Ureter (tissue), 1 donor: ENCODE measurements at regions not wholly inside any gene's neighbourhood (a gene's known extent, or its start where the extent isn't known, plus 50 kb on each side); places are given as distances from the start of the nearest gene placed in this dataset.
"Not testable (repeated sequence)": the region's sequence is repeated elsewhere in the genome, so short reads cannot be mapped to it uniquely, and the experiment has no call there.

Experiments
- DNase-seq: peaks from one replicate; pipeline ENCODE4 v3.0.0-alpha.2; 2020; ENCODE audit warnings: low spot score
- donor health status: DM: yes; HTN: yes; CAD: no.

- DNase-seq = no peak
These were observed 642.0 kb downstream of the XPNPEP1 start for GRCh38 chr10:109281347-109281746.

GRCh38 chr10:109280837-109281236 lies 642.5 kb downstream of the XPNPEP1 start:
- DNase-seq = no peak

- no peak for DNase-seq
These were observed 645.9 kb downstream of the XPNPEP1 start for GRCh38 chr10:109277456-109277855.

GRCh38 chr10:109275960-109276359 lies 647.4 kb downstream of the XPNPEP1 start:
- DNase-seq = no peak

- no peak for DNase-seq
These were observed 648.6 kb downstream of the XPNPEP1 start for GRCh38 chr10:109274681-109275080.

GRCh38 chr10:109270173-109270572 lies 653.1 kb downstream of the XPNPEP1 start:
- DNase-seq = no peak

- DNase-seq = no peak
These were observed 659.3 kb downstream of the XPNPEP1 start for GRCh38 chr10:109264004-109264403.

GRCh38 chr10:109261231-109261630 lies 662.1 kb downstream of the XPNPEP1 start:
- no peak for DNase-seq

- no peak for DNase-seq
These were observed 664.0 kb downstream of the XPNPEP1 start for GRCh38 chr10:109259293-109259692.

GRCh38 chr10:109253306-109253705 lies 670.0 kb downstream of the XPNPEP1 start:
- no peak for DNase-seq

- no peak for DNase-seq
These were observed 673.2 kb downstream of the XPNPEP1 start for GRCh38 chr10:109250152-109250551.

GRCh38 chr10:109247814-109248213 lies 675.5 kb downstream of the XPNPEP1 start:
- no peak for DNase-seq

- DNase-seq = no peak
These were observed 677.5 kb downstream of the XPNPEP1 start for GRCh38 chr10:109245821-109246220.

- no peak for DNase-seq
These were observed 683.9 kb downstream of the XPNPEP1 start for GRCh38 chr10:109239371-109239770.

GRCh38 chr10:109237682-109238081 lies 685.6 kb downstream of the XPNPEP1 start:
- no peak for DNase-seq

GRCh38 chr10:109237050-109237449 lies 686.3 kb downstream of the XPNPEP1 start:
- DNase-seq = no peak

GRCh38 chr10:109223533-109223932 lies 699.8 kb downstream of the XPNPEP1 start:
- DNase-seq = not testable (repeated sequence)

- no peak for DNase-seq
These were observed 703.2 kb downstream of the XPNPEP1 start for GRCh38 chr10:109219935-109220605.

- DNase-seq = no peak
These were observed 705.1 kb downstream of the XPNPEP1 start for GRCh38 chr10:109218207-109218606.

GRCh38 chr10:109215291-109216075 lies 707.8 kb downstream of the XPNPEP1 start:
- DNase-seq = no peak

GRCh38 chr10:109214891-109215290 lies 708.4 kb downstream of the XPNPEP1 start:
- DNase-seq = not testable (repeated sequence)

GRCh38 chr10:109207361-109207760 lies 716.0 kb downstream of the XPNPEP1 start:
- no peak for DNase-seq

GRCh38 chr10:109205929-109206585 lies 717.3 kb downstream of the XPNPEP1 start:
- no peak for DNase-seq
